ENCODE measurements at regions not wholly inside any gene's neighbourhood (a gene's known extent, or its start where the extent isn't known, plus 50 kb on each side); places are given as distances from the start of the nearest gene placed in this dataset.

DNA sequence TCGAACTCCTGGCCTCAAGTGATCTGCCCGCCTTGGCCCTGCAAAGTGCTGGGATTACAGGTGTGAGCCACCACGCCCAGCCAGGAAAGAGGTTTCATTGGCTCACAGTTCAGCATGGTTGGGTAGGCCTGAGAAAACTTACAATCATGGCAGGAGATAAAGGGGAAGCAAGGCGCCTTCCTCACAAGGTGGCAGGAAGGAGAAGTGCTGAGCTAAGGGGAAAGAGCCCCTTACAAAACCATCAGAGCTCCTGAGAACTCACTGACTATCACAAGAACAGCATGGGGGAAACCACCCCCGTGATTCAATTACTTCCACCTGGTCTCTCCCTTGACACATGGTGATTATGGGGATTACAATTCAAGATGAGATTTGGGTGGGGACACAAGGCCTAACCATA is 411.7 kb upstream of the ZFHX3 start:
- TF ChIP-seq CTCF (IDR thresholded peaks at IDR 0.05): no peak
- no peak for TF ChIP-seq POLR2A (IDR thresholded peaks at IDR 0.05)
